A673 (cell line): ENCODE measurements at regions not wholly inside any gene's neighbourhood (a gene's known extent, or its start where the extent isn't known, plus 50 kb on each side); places are given as distances from the start of the nearest gene placed in this dataset.

Experiments
- BruUV-seq: library from RNA; stranded (reverse); fragments of 400-500 nt; replicated peaks from 2 replicates; lab custom pipeline; 2021; lab: Mats Ljungman, UMichigan
- CTCF ChIA-PET: fragments of 300-600 bp; sonication (Branson Sonifier 250); formaldehyde crosslinking; loops from one replicate; lab custom pipeline; 2022; ENCODE audit warnings: antibody characterized with exemption; lab: Charles Lee
- POLR2A ChIA-PET: fragments of 300-600 bp; sonication (Branson Sonifier 250); formaldehyde crosslinking; loops from one replicate; lab custom pipeline; 2022; ENCODE audit warnings: antibody characterized with exemption; ENCODE audit not compliant: low non-redundant PET; lab: Charles Lee
- DNase-seq: peaks from one replicate; pipeline ENCODE4 v3.0.0-alpha.2; 2015; ENCODE audit warnings: low spot score
- H3K27ac ChIP-seq: fragments of 200-600 bp; sonication (generic); 2 replicates; pipeline ENCODE4 v1.5.1; 2016; ENCODE audit warnings: mixed run types, low read depth, mild to moderate bottlenecking, mixed read lengths, antibody characterized with exemption, low read length; ENCODE audit not compliant: poor library complexity, severe bottlenecking
- H3K27me3 ChIP-seq: fragments of 200-600 bp; sonication (generic); replicated peaks from 2 replicates; pipeline ENCODE4 v1.6.1; 2017; ENCODE audit warnings: mixed run types, low read depth, mild to moderate bottlenecking, mixed read lengths, antibody characterized with exemption, low read length; ENCODE audit not compliant: insufficient read depth, poor library complexity
- H3K36me3 ChIP-seq: fragments of 200-600 bp; sonication (generic); 2 replicates; pipeline ENCODE4 v1.6.1; 2016; ENCODE audit warnings: mixed run types, mild to moderate bottlenecking, mixed read lengths, antibody characterized with exemption, low read length; ENCODE audit not compliant: insufficient read depth, poor library complexity, severe bottlenecking
- H3K4me1 ChIP-seq: fragments of 200-600 bp; sonication (generic); 2 replicates; pipeline ENCODE4 v1.6.1; 2017; ENCODE audit warnings: mixed run types, mild to moderate bottlenecking, mixed read lengths, antibody characterized with exemption, low read length; ENCODE audit not compliant: insufficient read depth, poor library complexity, severe bottlenecking
- H3K4me3 ChIP-seq: fragments of 200-600 bp; sonication (generic); 2 replicates; pipeline ENCODE4 v1.5.1; 2016; ENCODE audit warnings: low read depth, mixed run types, mild to moderate bottlenecking, mixed read lengths, low read length; ENCODE audit not compliant: poor library complexity, severe bottlenecking
- H3K9me3 ChIP-seq: fragments of 200-600 bp; sonication (generic); 2 replicates; pipeline ENCODE4 v1.6.1; 2016; ENCODE audit warnings: mixed run types, low read depth, mild to moderate bottlenecking, mixed read lengths, antibody characterized with exemption, low read length; ENCODE audit not compliant: poor library complexity, severe bottlenecking
- EZH2 ChIP-seq: fragments of 200-600 bp; sonication (generic); IDR thresholded peaks from 2 replicates; pipeline ENCODE4 v1.6.1; 2017; ENCODE audit warnings: borderline replicate concordance, low read depth, mild to moderate bottlenecking, mixed read lengths, antibody characterized with exemption, low read length; ENCODE audit not compliant: poor library complexity, severe bottlenecking
- intact Hi-C: fragments of 100-400 bp; cut with micrococcal nuclease; formaldehyde crosslinking; loops from one replicate; pipeline ENCODE4 v1.10.0; 2022; ENCODE audit not compliant: unreplicated experiment
- TF ChIP-seq, protein P1 (sequence below): fragments of 300-800, 200-600 bp; sonication (generic); conservative IDR thresholded peaks from 2 replicates; pipeline ENCODE4 v1.5.1; 2017; ENCODE audit warnings: low read depth, mild to moderate bottlenecking, antibody characterized with exemption, low read length, moderate library complexity, mixed read lengths

DNA sequence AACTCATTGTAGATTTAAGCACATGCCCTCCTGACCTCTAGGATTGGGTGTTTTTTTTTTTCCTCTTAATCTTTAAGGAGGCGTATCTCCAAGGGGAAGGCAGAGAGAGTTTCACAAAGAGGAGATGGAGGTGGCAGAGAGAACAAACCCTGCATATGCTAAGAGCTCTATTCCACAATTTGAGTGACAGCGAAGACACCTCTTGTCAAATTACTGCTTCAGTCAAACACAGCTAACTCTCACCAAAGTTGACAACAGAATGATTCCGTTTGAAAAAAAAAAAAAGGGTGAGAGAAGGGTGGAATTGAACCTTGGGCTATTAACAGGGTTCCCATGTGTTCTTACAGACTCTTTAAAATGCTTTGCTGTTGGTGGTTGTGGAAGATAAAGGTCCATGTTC is 112.6 kb downstream of the NXPE2 start:
- Histone ChIP-seq H3K4me1 (no peaks in the 10 kb centered on the region), H3K9me3 (no peaks in the 10 kb centered on the region), H3K27me3 (no peaks in the 10 kb centered on the region), H3K4me3 (no peak overlapping the region), H3K36me3 (no peaks in the 10 kb centered on the region), H3K27ac (no peak overlapping the region)
- no TSS peak for BruUV-seq
- ChIA-PET POLR2A (no interaction called here), CTCF (no interaction called here)
- DNase-seq: no peak
- intact Hi-C loops: no loop called here
- TF ChIP-seq EZH2: no peak
- TF ChIP-seq, protein P1, sequence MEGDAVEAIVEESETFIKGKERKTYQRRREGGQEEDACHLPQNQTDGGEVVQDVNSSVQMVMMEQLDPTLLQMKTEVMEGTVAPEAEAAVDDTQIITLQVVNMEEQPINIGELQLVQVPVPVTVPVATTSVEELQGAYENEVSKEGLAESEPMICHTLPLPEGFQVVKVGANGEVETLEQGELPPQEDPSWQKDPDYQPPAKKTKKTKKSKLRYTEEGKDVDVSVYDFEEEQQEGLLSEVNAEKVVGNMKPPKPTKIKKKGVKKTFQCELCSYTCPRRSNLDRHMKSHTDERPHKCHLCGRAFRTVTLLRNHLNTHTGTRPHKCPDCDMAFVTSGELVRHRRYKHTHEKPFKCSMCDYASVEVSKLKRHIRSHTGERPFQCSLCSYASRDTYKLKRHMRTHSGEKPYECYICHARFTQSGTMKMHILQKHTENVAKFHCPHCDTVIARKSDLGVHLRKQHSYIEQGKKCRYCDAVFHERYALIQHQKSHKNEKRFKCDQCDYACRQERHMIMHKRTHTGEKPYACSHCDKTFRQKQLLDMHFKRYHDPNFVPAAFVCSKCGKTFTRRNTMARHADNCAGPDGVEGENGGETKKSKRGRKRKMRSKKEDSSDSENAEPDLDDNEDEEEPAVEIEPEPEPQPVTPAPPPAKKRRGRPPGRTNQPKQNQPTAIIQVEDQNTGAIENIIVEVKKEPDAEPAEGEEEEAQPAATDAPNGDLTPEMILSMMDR: no peak

DNA sequence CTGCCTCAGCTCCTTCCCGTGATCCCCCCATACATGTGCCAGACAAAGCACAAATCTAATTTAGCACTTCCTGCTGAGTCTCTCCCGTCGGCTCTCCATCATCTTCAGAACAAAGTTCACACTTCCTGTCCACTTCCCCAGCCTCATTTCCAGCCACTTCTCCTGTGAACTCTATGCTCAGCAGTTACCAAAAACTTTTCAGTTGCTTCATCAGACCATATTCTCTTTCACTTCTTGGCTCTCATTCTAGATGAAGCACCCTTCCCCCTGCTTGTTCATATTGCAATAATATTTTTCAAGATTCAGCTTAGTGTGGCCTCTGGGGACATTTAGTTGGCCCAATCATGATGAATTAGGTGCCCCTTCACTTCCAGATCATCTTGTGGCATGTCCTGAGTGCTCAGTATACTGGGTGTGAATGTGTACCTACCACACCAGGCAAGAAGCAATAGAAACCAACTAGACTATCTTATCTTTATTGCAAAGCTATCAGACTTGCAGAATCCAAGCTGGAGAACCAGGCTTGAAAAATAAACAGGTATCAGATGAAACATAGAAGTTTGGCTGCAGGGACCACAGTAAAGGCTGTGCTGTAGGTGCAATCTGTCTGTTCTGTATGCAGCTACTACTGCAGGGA is 115.8 kb downstream of the NXPE2 start:
- H3K27ac ChIP-seq: no peak overlapping the region
- intact Hi-C loops: no loop called here
- TF ChIP-seq, protein P1: no peak
- no peak for TF ChIP-seq EZH2
- BruUV-seq: no TSS peak
- no peaks in the 10 kb centered on the region for H3K27me3 ChIP-seq
- no peak overlapping the region for H3K4me3 ChIP-seq
- no peaks in the 10 kb centered on the region for H3K9me3 ChIP-seq
- H3K4me1 ChIP-seq: no peaks in the 10 kb centered on the region
- DNase-seq: no peak
- ChIA-PET POLR2A (no interaction called here), CTCF (no interaction called here)
- no peaks in the 10 kb centered on the region for H3K36me3 ChIP-seq

DNA sequence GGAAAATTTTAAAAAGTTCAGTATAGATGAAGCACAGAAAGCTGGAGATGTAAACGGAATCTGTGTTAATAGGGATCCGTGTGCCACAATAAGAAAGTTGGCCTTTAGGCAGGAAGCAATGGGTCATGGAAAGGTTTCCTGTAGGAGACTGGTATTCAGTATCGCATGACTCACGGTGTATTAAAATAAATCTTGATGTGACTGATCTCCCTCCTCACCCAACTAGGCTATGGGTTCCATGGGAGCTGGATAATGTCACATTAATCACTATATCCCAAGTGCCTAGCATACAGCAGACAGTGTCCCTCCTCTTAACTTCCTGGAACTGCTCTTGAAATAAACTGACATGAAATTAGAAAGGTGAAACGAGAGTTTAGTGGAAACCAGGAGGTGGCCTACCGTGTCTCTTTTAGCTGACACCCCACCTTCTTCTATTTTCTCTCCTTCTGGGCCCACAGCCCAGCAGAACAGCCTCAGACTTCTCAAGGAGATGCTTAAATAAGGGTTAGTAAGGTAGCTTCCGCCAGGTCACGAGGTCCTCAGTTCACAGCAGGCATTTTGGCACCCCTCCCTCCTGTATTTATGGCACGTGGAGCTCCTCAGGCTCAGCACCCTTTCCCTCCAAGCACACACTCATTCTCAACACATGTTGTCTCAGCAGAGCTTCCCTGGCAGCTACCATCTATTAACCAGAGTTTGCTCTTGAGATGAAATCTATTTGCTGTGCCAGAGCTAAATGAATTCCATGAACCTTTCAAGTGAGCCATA is 118.8 kb downstream of the NXPE2 start:
- Histone ChIP-seq H3K4me3 (no peak overlapping the region), H3K4me1 (no peaks in the 10 kb centered on the region), H3K27me3 (no peaks in the 10 kb centered on the region), H3K27ac (no peak overlapping the region), H3K36me3 (no peaks in the 10 kb centered on the region), H3K9me3 (no peaks in the 10 kb centered on the region)
- intact Hi-C loops: no loop called here
- CTCF ChIA-PET: no interaction called here
- TF ChIP-seq, protein P1: no peak
- no peak for TF ChIP-seq EZH2
- BruUV-seq: no TSS peak
- no peak for DNase-seq
- POLR2A ChIA-PET: no interaction called here
